IMR-90 (cell line): ENCODE measurements at regions not wholly inside any gene's neighbourhood (a gene's known extent, or its start where the extent isn't known, plus 50 kb on each side); places are given as distances from the start of the nearest gene placed in this dataset.

Source experiments
- BHLHE40 ChIP-seq: fragments of 150-350 bp; IDR thresholded peaks from 2 replicates; pipeline ENCODE4 v1.6.1; 2016; ENCODE audit warnings: mild to moderate bottlenecking, low read depth, low read length
- CEBPB ChIP-seq: IDR thresholded peaks from 2 replicates; pipeline ENCODE4 v1.6.1; 2012; ENCODE audit warnings: low read depth, low read length, improper control_type of control experiment
- CHD1 ChIP-seq: IDR thresholded peaks from 2 replicates; pipeline ENCODE4 v1.6.1; 2012; ENCODE audit warnings: low read depth, low read length, improper control_type of control experiment
- FOS ChIP-seq: fragments of 150-350 bp; IDR thresholded peaks from 2 replicates; pipeline ENCODE4 v1.6.1; 2016; ENCODE audit warnings: low read depth, low read length
- MAZ ChIP-seq: IDR thresholded peaks from 2 replicates; pipeline ENCODE4 v1.6.1; 2012; ENCODE audit warnings: low read depth, mild to moderate bottlenecking, low read length, improper control_type of control experiment, moderate library complexity, borderline replicate concordance
- MXI1 ChIP-seq: IDR thresholded peaks from 2 replicates; pipeline ENCODE4 v1.6.1; 2012; ENCODE audit warnings: low read depth, mild to moderate bottlenecking, low read length, moderate library complexity, borderline replicate concordance
- NFE2L2 ChIP-seq: fragments of 150-350 bp; IDR thresholded peaks from 2 replicates; pipeline ENCODE4 v1.6.1; 2016; ENCODE audit warnings: low read depth, mild to moderate bottlenecking, low read length
- POLR2A ChIP-seq: IDR thresholded peaks from 2 replicates; pipeline ENCODE4 v1.6.1; 2012; ENCODE audit warnings: mild to moderate bottlenecking, low read depth, low read length
- RAD21 ChIP-seq: IDR thresholded peaks from 2 replicates; pipeline ENCODE4 v1.6.1; 2012; ENCODE audit warnings: low read length, improper control_type of control experiment
- RCOR1 ChIP-seq: IDR thresholded peaks from 2 replicates; pipeline ENCODE4 v1.6.1; 2012; ENCODE audit warnings: mild to moderate bottlenecking, low read length, improper control_type of control experiment; ENCODE audit not compliant: insufficient replicate concordance
- SMC3 ChIP-seq: fragments of 150-350 bp; IDR thresholded peaks from 2 replicates; pipeline ENCODE4 v1.6.1; 2016; ENCODE audit warnings: low read depth, mild to moderate bottlenecking, antibody characterized with exemption, low read length, moderate library complexity
- TF ChIP-seq, protein P1 (sequence below): conservative IDR thresholded peaks from 2 replicates; pipeline ENCODE4 v1.5.1; 2012; ENCODE audit warnings: mild to moderate bottlenecking, low read depth, low read length, improper control_type of control experiment
- TF ChIP-seq, protein P2 (sequence below): fragments of 150-350 bp; IDR thresholded peaks from 2 replicates; pipeline ENCODE4 v1.6.1; 2017; ENCODE audit warnings: mild to moderate bottlenecking, antibody characterized with exemption, low read length, low read depth
- TF ChIP-seq, protein P3 (sequence below): fragments of 150-350 bp; IDR thresholded peaks from 2 replicates; pipeline ENCODE4 v1.6.1; 2016; ENCODE audit warnings: low read depth, mild to moderate bottlenecking, low read length, moderate library complexity, borderline replicate concordance

DNA sequence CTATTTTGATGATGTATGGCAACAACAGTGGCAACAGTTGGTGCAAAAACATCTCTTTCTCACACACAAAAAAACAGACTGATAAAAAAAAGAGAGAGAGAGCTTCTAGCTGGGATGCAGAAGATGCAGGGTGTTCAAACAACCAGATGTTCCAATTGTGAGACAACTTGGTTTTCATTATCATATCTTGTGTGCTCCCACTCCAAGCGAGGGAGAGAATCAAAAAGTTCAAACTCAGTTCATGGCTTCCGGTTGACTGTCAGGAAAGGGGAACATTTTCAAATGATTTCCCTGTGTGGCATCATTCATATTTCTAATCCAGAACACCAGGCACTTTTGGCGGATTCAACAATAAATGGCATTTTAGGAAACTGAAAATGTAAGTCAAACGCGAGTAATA lies 72.1 kb downstream of the RSL24D1 start:
- TF ChIP-seq FOS, result no peak
- no peak for TF ChIP-seq CEBPB
- TF ChIP-seq, protein P1, sequence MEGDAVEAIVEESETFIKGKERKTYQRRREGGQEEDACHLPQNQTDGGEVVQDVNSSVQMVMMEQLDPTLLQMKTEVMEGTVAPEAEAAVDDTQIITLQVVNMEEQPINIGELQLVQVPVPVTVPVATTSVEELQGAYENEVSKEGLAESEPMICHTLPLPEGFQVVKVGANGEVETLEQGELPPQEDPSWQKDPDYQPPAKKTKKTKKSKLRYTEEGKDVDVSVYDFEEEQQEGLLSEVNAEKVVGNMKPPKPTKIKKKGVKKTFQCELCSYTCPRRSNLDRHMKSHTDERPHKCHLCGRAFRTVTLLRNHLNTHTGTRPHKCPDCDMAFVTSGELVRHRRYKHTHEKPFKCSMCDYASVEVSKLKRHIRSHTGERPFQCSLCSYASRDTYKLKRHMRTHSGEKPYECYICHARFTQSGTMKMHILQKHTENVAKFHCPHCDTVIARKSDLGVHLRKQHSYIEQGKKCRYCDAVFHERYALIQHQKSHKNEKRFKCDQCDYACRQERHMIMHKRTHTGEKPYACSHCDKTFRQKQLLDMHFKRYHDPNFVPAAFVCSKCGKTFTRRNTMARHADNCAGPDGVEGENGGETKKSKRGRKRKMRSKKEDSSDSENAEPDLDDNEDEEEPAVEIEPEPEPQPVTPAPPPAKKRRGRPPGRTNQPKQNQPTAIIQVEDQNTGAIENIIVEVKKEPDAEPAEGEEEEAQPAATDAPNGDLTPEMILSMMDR, result no peak
- no peak for TF ChIP-seq CHD1
- no peak for TF ChIP-seq POLR2A
- no peak for TF ChIP-seq MXI1
- TF ChIP-seq, protein P2, sequence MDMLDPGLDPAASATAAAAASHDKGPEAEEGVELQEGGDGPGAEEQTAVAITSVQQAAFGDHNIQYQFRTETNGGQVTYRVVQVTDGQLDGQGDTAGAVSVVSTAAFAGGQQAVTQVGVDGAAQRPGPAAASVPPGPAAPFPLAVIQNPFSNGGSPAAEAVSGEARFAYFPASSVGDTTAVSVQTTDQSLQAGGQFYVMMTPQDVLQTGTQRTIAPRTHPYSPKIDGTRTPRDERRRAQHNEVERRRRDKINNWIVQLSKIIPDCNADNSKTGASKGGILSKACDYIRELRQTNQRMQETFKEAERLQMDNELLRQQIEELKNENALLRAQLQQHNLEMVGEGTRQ, result no peak
- no peak for TF ChIP-seq BHLHE40
- TF ChIP-seq RAD21, result no peak
- no peak for TF ChIP-seq SMC3
- no peak for TF ChIP-seq MAZ
- TF ChIP-seq RCOR1, result no peak
- no peak for TF ChIP-seq NFE2L2
- TF ChIP-seq, protein P3, sequence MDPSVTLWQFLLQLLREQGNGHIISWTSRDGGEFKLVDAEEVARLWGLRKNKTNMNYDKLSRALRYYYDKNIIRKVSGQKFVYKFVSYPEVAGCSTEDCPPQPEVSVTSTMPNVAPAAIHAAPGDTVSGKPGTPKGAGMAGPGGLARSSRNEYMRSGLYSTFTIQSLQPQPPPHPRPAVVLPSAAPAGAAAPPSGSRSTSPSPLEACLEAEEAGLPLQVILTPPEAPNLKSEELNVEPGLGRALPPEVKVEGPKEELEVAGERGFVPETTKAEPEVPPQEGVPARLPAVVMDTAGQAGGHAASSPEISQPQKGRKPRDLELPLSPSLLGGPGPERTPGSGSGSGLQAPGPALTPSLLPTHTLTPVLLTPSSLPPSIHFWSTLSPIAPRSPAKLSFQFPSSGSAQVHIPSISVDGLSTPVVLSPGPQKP, result no peak
